Motor neuron (in vitro differentiated cells): ENCODE measurements at regions not wholly inside any gene's neighbourhood (a gene's known extent, or its start where the extent isn't known, plus 50 kb on each side); places are given as distances from the start of the nearest gene placed in this dataset.

Source experiments
- ATAC-seq, 8 experiments: fragments of 200-7000 bp; cut with Tn5 transposase; replicated peaks in 6 of 8; 2 replicates each; pipeline ENCODE4 v1.8.0; 2021; ENCODE audit warnings: mild to moderate bottlenecking in 8 of 8, moderate library complexity in 8 of 8
- H3K27ac ChIP-seq, 2 donors: fragments of 250-450 bp; sonication (Bioruptor Pico); 2 replicates each; pipeline ENCODE4 v1.9.0; 2021; ENCODE audit warnings: antibody characterized with exemption in 2 of 2, mild to moderate bottlenecking in 2 of 2, moderate library complexity in 1 of 2
- H3K4me1 ChIP-seq, 2 donors: fragments of 250-450 bp; sonication (Bioruptor Pico); replicated peaks in 1 of 2; 2 replicates each; pipeline ENCODE4 v1.6.1; 2021; ENCODE audit warnings: antibody characterized with exemption in 2 of 2, mild to moderate bottlenecking in 2 of 2, moderate library complexity in 1 of 2
- H3K4me3 ChIP-seq, 5 donors: fragments of 250-450 bp; sonication (Bioruptor Pico); 2 replicates each; pipeline ENCODE4 v1.9.0; 2021; ENCODE audit warnings: antibody characterized with exemption in 5 of 5, mild to moderate bottlenecking in 5 of 5, moderate library complexity in 4 of 5
- WGBS, 10 experiments: fragments of 450-650 bp; shearing (Covaris generic); methylation state at CpG; one replicate each; pipeline ENCODE4 v1.0.0; 2022; 5-methylcytosine and 5-hydroxymethylcytosine counted together
- in situ Hi-C, 9 experiments: fragments of 400-800 bp; cut with MboI; loops; one replicate each; pipeline ENCODE4 v1.15.0; 2021; ENCODE audit warnings: low sequenced_read_pairs in 9 of 9, low pct_unique_long_range_greater_than_20kb in 2 of 9; ENCODE audit not compliant: unreplicated experiment in 9 of 9

GRCh38 chr16:50944033-50944432 lies 202.1 kb downstream of the CYLD start:
- Histone ChIP-seq H3K27ac (no peak overlapping the region), H3K4me1 (peaks cover 33 to 35% of the 10 kb centered on the region in 2 donors), H3K4me3 (no peak overlapping the region)
- peak in 2 of 8 experiments; percentile 69 to 81 for ATAC-seq
- WGBS, 10 experiments: 3 to 87% (median 69%) methylated on average over 1 to 7 of the region's 7 CpGs; no CpG with 5 or more reads in 3 of the 10 experiments
- in situ Hi-C loops: no loop called here

DNA sequence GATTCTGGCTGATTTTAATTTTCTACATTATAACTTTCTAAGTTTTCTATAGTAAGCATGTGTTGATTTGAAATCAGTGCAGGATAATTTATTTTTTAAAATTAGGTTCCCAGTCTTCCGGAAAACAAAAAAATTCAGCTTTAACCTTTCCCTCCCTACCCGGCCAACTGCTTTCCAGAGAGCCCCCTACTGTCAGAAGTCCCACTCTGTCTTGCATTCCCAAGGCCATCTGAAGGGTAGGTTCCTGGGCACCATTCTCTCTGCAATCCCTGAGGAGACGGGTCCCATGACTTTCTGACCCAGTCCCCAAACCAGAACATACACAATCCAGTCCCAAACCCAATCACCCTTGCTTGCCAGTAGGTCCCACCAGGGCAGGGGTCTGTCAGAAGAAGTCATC lies 200.3 kb downstream of the CYLD start:
- ATAC-seq: no peak
- in situ Hi-C loops: no loop called here
- 0 to 100% (median 100%) methylated on average over 1 to 3 of the region's 3 CpGs; no CpG with 5 or more reads in 3 of the 10 experiments for WGBS, 10 experiments
- no peak overlapping the region for H3K4me3 ChIP-seq
- H3K4me1 ChIP-seq: peaks cover 35 to 37% of the 10 kb centered on the region in 2 donors
- H3K27ac ChIP-seq: no peak overlapping the region

GRCh38 chr16:50941681-50942080 lies 199.8 kb downstream of the CYLD start:
- WGBS, 10 experiments: 0 to 100% (median 94%) methylated on average over 1 to 6 of the region's 6 CpGs; no CpG with 5 or more reads in 1 of the 10 experiments
- Histone ChIP-seq H3K4me1 (peaks cover 35 to 37% of the 10 kb centered on the region in 2 donors), H3K27ac (no peak overlapping the region), H3K4me3 (no peak overlapping the region)
- in situ Hi-C loops: no loop called here
- ATAC-seq: peak in 1 of 8 experiments; percentile 34

GRCh38 chr16:50940275-50940854 lies 198.5 kb downstream of the CYLD start:
- H3K27ac ChIP-seq: no peak overlapping the region
- WGBS, 10 experiments: 0 to 82% (median 36%) methylated on average over 1 to 3 of the region's 7 CpGs; no CpG with 5 or more reads in 6 of the 10 experiments
- no peak for ATAC-seq
- H3K4me1 ChIP-seq: peaks cover 35 to 40% of the 10 kb centered on the region in 2 donors
- H3K4me3 ChIP-seq: no peak overlapping the region
- in situ Hi-C loops: no loop called here

DNA sequence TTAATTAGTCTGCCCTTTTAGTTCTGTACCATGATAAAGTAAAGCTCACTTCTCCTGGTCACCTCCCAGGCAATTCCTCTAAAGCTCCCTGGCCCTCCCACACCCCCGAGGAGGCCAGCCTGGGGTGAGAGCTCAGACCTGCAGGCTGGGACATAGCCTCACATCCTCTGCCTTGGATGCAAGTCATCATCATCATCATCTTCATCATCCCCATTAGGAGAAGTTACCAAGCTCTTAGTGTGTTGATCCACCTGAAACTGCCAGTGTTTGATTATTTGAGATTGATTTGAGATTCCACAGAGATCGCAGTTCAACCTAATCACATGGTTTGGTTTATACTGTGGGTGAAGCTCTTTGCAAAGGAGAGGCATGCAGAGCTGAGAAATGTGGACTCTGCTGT lies 197.5 kb downstream of the CYLD start:
- WGBS, 10 experiments: 25 to 85% (median 33%) methylated on average over 1 of the region's 2 CpGs; no CpG with 5 or more reads in 7 of the 10 experiments
- H3K4me1 ChIP-seq: peaks cover 27 to 38% of the 10 kb centered on the region in 2 donors
- ATAC-seq: peak in 5 of 8 experiments; percentile 4 to 28 (median 7)
- no peak overlapping the region for H3K27ac ChIP-seq
- H3K4me3 ChIP-seq: no peak overlapping the region
- in situ Hi-C loops: no loop called here

DNA sequence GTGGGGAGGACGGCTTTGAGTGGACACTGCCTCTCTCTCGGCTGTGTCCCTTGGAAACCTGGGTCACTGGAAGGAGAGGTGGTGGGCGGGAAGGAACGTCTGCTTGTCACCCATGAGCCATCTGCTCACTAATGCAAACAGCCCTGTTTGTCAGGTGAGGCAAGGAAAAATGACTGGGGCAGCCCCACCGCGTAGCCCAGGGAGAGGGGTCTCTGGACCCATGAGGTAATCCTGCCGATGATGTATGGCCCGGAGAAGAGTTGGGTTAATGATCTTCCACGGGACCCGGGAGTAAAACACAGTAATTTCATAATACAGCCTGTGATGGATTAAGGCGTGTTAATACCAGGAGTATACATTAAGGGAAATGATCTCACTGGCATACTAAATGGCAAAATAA lies 197.0 kb downstream of the CYLD start:
- peak in 5 of 8 experiments; percentile 92 to 95 (median 93) for ATAC-seq
- in situ Hi-C loops: no loop called here

DNA sequence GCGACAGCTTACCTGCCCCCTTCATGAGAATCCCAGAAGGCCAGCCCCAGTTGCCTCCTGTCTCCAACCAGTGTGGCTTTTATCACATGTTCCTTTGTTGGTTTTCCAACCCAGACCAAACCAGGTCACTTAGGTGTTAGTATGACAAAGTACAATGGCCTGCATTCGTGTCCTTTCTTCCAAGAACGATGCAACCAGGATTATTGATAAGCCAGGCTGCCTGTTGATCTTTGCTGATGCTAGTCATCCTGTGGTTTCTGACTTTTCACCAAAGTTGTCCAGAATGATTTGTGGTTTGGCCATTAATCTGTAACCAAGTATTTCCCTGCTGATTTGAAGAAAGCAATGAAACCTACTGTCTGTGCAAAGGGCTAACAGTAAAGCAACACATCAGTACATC lies 191.4 kb downstream of the CYLD start:
- 0 to 91% (median 73%) methylated on average over 1 to 3 of the region's 3 CpGs; no CpG with 5 or more reads in 3 of the 10 experiments for WGBS, 10 experiments
- no peak overlapping the region for H3K4me3 ChIP-seq
- no peak overlapping the region for H3K27ac ChIP-seq
- ATAC-seq: no peak
- in situ Hi-C loops: no loop called here
- H3K4me1 ChIP-seq: peaks cover 1 to 10% of the 10 kb centered on the region in 2 donors

More for the DNA sequence above, 197.0 kb downstream of the CYLD start:
- Histone ChIP-seq H3K4me3 (no peak overlapping the region), H3K4me1 (peaks cover 22 to 34% of the 10 kb centered on the region in 2 donors), H3K27ac (peak overlapping the region in 1 of 2 donors; percentile 79)
- 20 to 100% (median 73%) methylated on average over 2 to 6 of the region's 11 CpGs; no CpG with 5 or more reads in 3 of the 10 experiments for WGBS, 10 experiments

- ATAC-seq: no peak
- H3K4me3 ChIP-seq: no peak overlapping the region
- no peak overlapping the region for H3K27ac ChIP-seq
- peaks cover 0 to 9% of the 10 kb centered on the region in 2 donors for H3K4me1 ChIP-seq
- in situ Hi-C loops: no loop called here
Measured at GRCh38 chr16:50932348-50932935, 190.6 kb downstream of the CYLD start.

- in situ Hi-C loops: no loop called here
- WGBS, 10 experiments: 43 to 100% (median 54%) methylated on average over 1 to 2 of the region's 5 CpGs; no CpG with 5 or more reads in 5 of the 10 experiments
- Histone ChIP-seq H3K27ac (no peak overlapping the region), H3K4me3 (no peak overlapping the region), H3K4me1 (peaks cover 0 to 12% of the 10 kb centered on the region in 2 donors)
- ATAC-seq: peak in 1 of 8 experiments; percentile 24
Measured at GRCh38 chr16:50928065-50928464, 186.2 kb downstream of the CYLD start.

GRCh38 chr16:50925758-50926357 lies 184.0 kb downstream of the CYLD start:
- ATAC-seq: no peak
- 42 to 92% (median 74%) methylated on average over 1 to 7 of the region's 7 CpGs for WGBS, 10 experiments
- no peak overlapping the region for H3K4me3 ChIP-seq
- H3K27ac ChIP-seq: no peak overlapping the region
- in situ Hi-C loops: no loop called here
- H3K4me1 ChIP-seq: peaks cover 0 to 8% of the 10 kb centered on the region in 2 donors

GRCh38 chr16:50924759-50925545 lies 183.1 kb downstream of the CYLD start:
- 29 to 100% (median 88%) methylated on average over 1 to 3 of the region's 8 CpGs; no CpG with 5 or more reads in 2 of the 10 experiments for WGBS, 10 experiments

GRCh38 chr16:50917950-50918703 lies 176.2 kb downstream of the CYLD start:
- in situ Hi-C loops: no loop called here
- Histone ChIP-seq H3K4me3 (no peak overlapping the region), H3K4me1 (peaks cover 16 to 17% of the 10 kb centered on the region in 2 donors), H3K27ac (no peak overlapping the region)
- WGBS, 10 experiments: 25 to 60% (median 46%) methylated on average over 3 to 11 of the region's 16 CpGs; no CpG with 5 or more reads in 3 of the 10 experiments
- ATAC-seq: peak in 5 of 8 experiments; percentile 63 to 89 (median 80)

More at GRCh38 chr16:50924759-50925545, 183.1 kb downstream of the CYLD start:
- Histone ChIP-seq H3K27ac (no peak overlapping the region), H3K4me3 (no peak overlapping the region), H3K4me1 (peaks cover 0 to 8% of the 10 kb centered on the region in 2 donors)
- ATAC-seq: no peak
- in situ Hi-C loops: no loop called here
